Stimulated activated CD8-positive, alpha-beta memory T cell treated with anti-CD3 and anti-CD28 coated beads, Interleukin-4, amount 100 ng/mL, for 24 hours (primary cell): ENCODE measurements at regions not wholly inside any gene's neighbourhood (a gene's known extent, or its start where the extent isn't known, plus 50 kb on each side); places are given as distances from the start of the nearest gene placed in this dataset.

ENCODE experiments used
- DNase-seq: peaks from one replicate; pipeline ENCODE4 v3.0.0-alpha.2; 2020; ENCODE audit warnings: low read depth

GRCh38 chr4:108567831-108568230, 52.5 kb upstream of the RPL34 start:
- no peak for DNase-seq

GRCh38 chr4:108561116-108561515, 59.3 kb upstream of the RPL34 start:
- no peak for DNase-seq

- DNase-seq, result no peak
Observed at GRCh38 chr4:108560616-108561015, 59.8 kb upstream of the RPL34 start.

- DNase-seq, result no peak
Observed at GRCh38 chr4:108559911-108560310, 60.5 kb upstream of the RPL34 start.

- DNase-seq, result no peak
Observed at GRCh38 chr4:108559068-108559793, 61.1 kb upstream of the RPL34 start.

- DNase-seq, result no peak
Observed at GRCh38 chr4:108556588-108557200, 63.7 kb upstream of the RPL34 start.

- DNase-seq, result no peak
Observed at GRCh38 chr4:108556166-108556565, 64.2 kb upstream of the RPL34 start.

GRCh38 chr4:108555701-108556100, 64.7 kb upstream of the RPL34 start:
- no peak for DNase-seq

- DNase-seq, result no peak
Observed at GRCh38 chr4:108547682-108548081, 72.7 kb upstream of the RPL34 start.

GRCh38 chr4:108546728-108547127, 73.6 kb upstream of the RPL34 start:
- no peak for DNase-seq

GRCh38 chr4:108544481-108544880, 75.9 kb upstream of the RPL34 start:
- no peak for DNase-seq

GRCh38 chr4:108543359-108543968, 76.9 kb upstream of the RPL34 start:
- DNase-seq, result no peak

- no peak for DNase-seq
Observed at GRCh38 chr4:108540536-108540935, 79.8 kb upstream of the RPL34 start.

GRCh38 chr4:108536577-108536976, 83.8 kb upstream of the RPL34 start:
- no peak for DNase-seq

- DNase-seq, result no peak
Observed at GRCh38 chr4:108535757-108536156, 84.6 kb upstream of the RPL34 start.

- no peak for DNase-seq
Observed at GRCh38 chr4:108533876-108534275, 86.5 kb upstream of the RPL34 start.

- DNase-seq, result no peak
Observed at GRCh38 chr4:108533245-108533844, 87.0 kb upstream of the RPL34 start.

- no peak for DNase-seq
Observed at GRCh38 chr4:108532738-108533137, 87.6 kb upstream of the RPL34 start.

GRCh38 chr4:108532187-108532586, 88.2 kb upstream of the RPL34 start:
- no peak for DNase-seq

GRCh38 chr4:108531461-108531860, 88.9 kb upstream of the RPL34 start:
- DNase-seq, result no peak

- DNase-seq, result no peak
Observed at GRCh38 chr4:108529984-108530905, 90.1 kb upstream of the RPL34 start.

GRCh38 chr4:108529102-108529501, 91.3 kb upstream of the RPL34 start:
- DNase-seq, result no peak
